WERI-Rb-1 (cell line): ENCODE measurements at regions not wholly inside any gene's neighbourhood (a gene's known extent, or its start where the extent isn't known, plus 50 kb on each side); places are given as distances from the start of the nearest gene placed in this dataset.

ENCODE experiments used
- DNase-seq: peaks from one replicate; pipeline ENCODE4 v3.0.0-alpha.2; 2020
- H3K27ac ChIP-seq: fragments of 250-450 bp; sonication (Bioruptor Pico); 2 replicates; pipeline ENCODE4 v1.5.1; 2020; ENCODE audit warnings: mild to moderate bottlenecking, moderate library complexity
- H3K27me3 ChIP-seq: fragments of 250-450 bp; sonication (Bioruptor Pico); 2 replicates; pipeline ENCODE4 v1.5.1; 2021; ENCODE audit warnings: mild to moderate bottlenecking, low read depth, moderate library complexity; ENCODE audit not compliant: insufficient read depth, severe bottlenecking
- H3K36me3 ChIP-seq: fragments of 250-450 bp; sonication (Bioruptor Pico); 2 replicates; pipeline ENCODE4 v1.5.1; 2020; ENCODE audit warnings: mild to moderate bottlenecking, moderate library complexity
- H3K4me3 ChIP-seq: 2 replicates; pipeline ENCODE4 v1.5.1; 2011; ENCODE audit warnings: low read depth, mild to moderate bottlenecking, control low read depth, low read length
- H3K9me3 ChIP-seq: fragments of 250-450 bp; sonication (Bioruptor Pico); 2 replicates; pipeline ENCODE4 v1.5.1; 2021; ENCODE audit warnings: mild to moderate bottlenecking, moderate library complexity; ENCODE audit not compliant: severe bottlenecking
- CTCF ChIP-seq: IDR thresholded peaks from 2 replicates; pipeline ENCODE4 v1.5.1; 2011; ENCODE audit warnings: low read depth, mild to moderate bottlenecking, control low read depth, inconsistent platforms, low read length

- no peaks in the 10 kb centered on the region for H3K9me3 ChIP-seq
- H3K36me3 ChIP-seq = no peaks in the 10 kb centered on the region
- no peak overlapping the region for H3K4me3 ChIP-seq
- peak overlapping the region; percentile 86 for H3K27ac ChIP-seq
- DNase-seq = peak; percentile 65
- no peak for TF ChIP-seq CTCF
- H3K27me3 ChIP-seq = no peaks in the 10 kb centered on the region
These were observed 421.2 kb downstream of the CMPK2 start for GRCh38 chr2:6444514-6444913.

GRCh38 chr2:6445156-6445555 is 420.6 kb downstream of the CMPK2 start:
- Histone ChIP-seq H3K36me3 (no peaks in the 10 kb centered on the region), H3K27me3 (no peaks in the 10 kb centered on the region), H3K9me3 (no peaks in the 10 kb centered on the region), H3K27ac (peak overlapping the region; percentile 86), H3K4me3 (no peak overlapping the region)
- no peak for DNase-seq
- TF ChIP-seq CTCF = no peak

GRCh38 chr2:6446938-6447608 is 418.6 kb downstream of the CMPK2 start:
- H3K27me3 ChIP-seq = no peaks in the 10 kb centered on the region
- peak; percentile 67 for DNase-seq
- peak overlapping the region; percentile 86 for H3K27ac ChIP-seq
- no peaks in the 10 kb centered on the region for H3K36me3 ChIP-seq
- H3K9me3 ChIP-seq = no peaks in the 10 kb centered on the region
- 0 out of 2 replicates have a peak, but pooled peaks have one; percentile 5 for TF ChIP-seq CTCF
- H3K4me3 ChIP-seq = no peak overlapping the region

- H3K27ac ChIP-seq = peak overlapping the region; percentile 86
- H3K9me3 ChIP-seq = no peaks in the 10 kb centered on the region
- DNase-seq = no peak
- no peaks in the 10 kb centered on the region for H3K36me3 ChIP-seq
- H3K4me3 ChIP-seq = no peak overlapping the region
- TF ChIP-seq CTCF = no peak
- no peaks in the 10 kb centered on the region for H3K27me3 ChIP-seq
These were observed 416.8 kb downstream of the CMPK2 start for GRCh38 chr2:6448893-6449292.

GRCh38 chr2:6449343-6449742 is 416.4 kb downstream of the CMPK2 start:
- H3K9me3 ChIP-seq = no peaks in the 10 kb centered on the region
- DNase-seq = no peak
- no peaks in the 10 kb centered on the region for H3K36me3 ChIP-seq
- peak overlapping the region; percentile 86; the same call in 1 of the 2 replicates for H3K27ac ChIP-seq
- TF ChIP-seq CTCF = no peak
- H3K27me3 ChIP-seq = no peaks in the 10 kb centered on the region
- H3K4me3 ChIP-seq = no peak overlapping the region
